ENCODE measurements at regions not wholly inside any gene's neighbourhood (a gene's known extent, or its start where the extent isn't known, plus 50 kb on each side); places are given as distances from the start of the nearest gene placed in this dataset.

- no peak for DNase-seq (ENCODE audit: low read depth, low spot score)
- Histone ChIP-seq H3K27me3 (ENCODE audit: control insufficient read depth, insufficient read depth, low read length) (no peaks in the 10 kb centered on the region), H3K4me1 (ENCODE audit: control insufficient read depth, insufficient read depth, low read length) (no peaks in the 10 kb centered on the region), H3K9me3 (ENCODE audit: control insufficient read depth, insufficient read depth, low read depth, low read length) (no peaks in the 10 kb centered on the region), H3K36me3 (ENCODE audit: control insufficient read depth, insufficient read depth, low read length) (no peaks in the 10 kb centered on the region), H3K4me3 (ENCODE audit: low read depth in 2 of 2, low read length in 2 of 2) (no peak overlapping the region), H3K27ac (ENCODE audit: low read length) (no peak overlapping the region)
- in situ Hi-C loops (cut with HindIII; ENCODE audit: low pct_unique_long_range_greater_than_20kb, low sequenced_read_pairs): no loop called here
- ChIA-PET POLR2A (no interaction called here), CTCF (no interaction called here)
- intact Hi-C loops (cut with micrococcal nuclease; ENCODE audit: unreplicated experiment): no loop called here
- no peak for ATAC-seq
- TF ChIP-seq TCF7L2 (IDR thresholded peaks at IDR 0.05; ENCODE audit: low read depth, low read length) (no peak), REST (IDR thresholded peaks at IDR 0.05; ENCODE audit: insufficient read depth in 1 of 2, low read depth in 2 of 2, low read length in 1 of 2) (no peak), CTCF (IDR thresholded peaks at IDR 0.05) (no peak), SIN3A (IDR thresholded peaks at IDR 0.05; ENCODE audit: borderline replicate concordance, insufficient read depth, low read depth, low read length) (no peak), POLR2AphosphoS5 (IDR thresholded peaks at IDR 0.05; ENCODE audit: low read depth, low read length) (no peak)
- no TSS peak for BruUV-seq (replicated peaks)
These were observed 313.1 kb upstream of the ZFHX3 start for GRCh38 chr16:73361061-73361460.

DNA sequence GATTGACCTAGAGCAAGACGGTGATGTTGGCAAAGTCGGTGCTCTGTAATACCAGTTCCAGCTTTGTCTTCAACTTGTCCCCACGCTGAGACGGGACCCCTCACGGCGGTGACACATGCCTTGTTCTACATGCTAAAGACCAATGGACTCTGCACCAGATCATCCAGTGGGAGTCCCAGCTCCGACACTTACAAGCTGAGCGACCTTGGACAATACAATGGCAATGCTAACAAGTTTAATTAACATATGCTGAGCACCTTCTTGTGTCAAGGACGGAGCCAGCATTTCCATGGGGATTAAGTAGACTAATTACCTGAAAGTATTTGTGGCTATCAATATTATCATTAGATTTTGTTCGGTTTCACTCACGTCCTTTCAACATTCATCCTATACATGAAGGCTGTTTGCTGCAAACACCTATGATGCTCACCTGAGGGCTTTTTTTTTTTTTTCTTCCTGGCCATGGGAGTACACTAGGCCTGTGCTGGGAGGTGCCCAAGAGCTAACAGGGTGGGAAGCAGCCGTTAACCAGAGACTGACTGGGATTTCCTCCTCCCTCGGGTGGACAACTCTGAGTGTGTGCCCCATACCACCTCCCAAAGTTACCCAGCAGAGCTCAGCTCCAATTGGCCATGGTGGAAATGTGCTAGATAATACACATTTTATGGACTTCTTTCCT lies 308.6 kb upstream of the ZFHX3 start:
- H3K4me3 ChIP-seq (ENCODE audit: low read depth in 2 of 2, low read length in 2 of 2): no peak overlapping the region
- H3K9me3 ChIP-seq (ENCODE audit: control insufficient read depth, insufficient read depth, low read depth, low read length): no peaks in the 10 kb centered on the region
- POLR2A ChIA-PET: no interaction called here
- H3K27me3 ChIP-seq (ENCODE audit: control insufficient read depth, insufficient read depth, low read length): peaks cover 2% of the 10 kb centered on the region; the same call in 1 of the 2 replicates
- no peak for DNase-seq (ENCODE audit: low read depth, low spot score)
- no peak overlapping the region for H3K27ac ChIP-seq (ENCODE audit: low read length)
- no peak for ATAC-seq
- intact Hi-C loops (cut with micrococcal nuclease; ENCODE audit: unreplicated experiment) (no loop called here), in situ Hi-C loops (cut with HindIII; ENCODE audit: low pct_unique_long_range_greater_than_20kb, low sequenced_read_pairs) (no loop called here)
- H3K36me3 ChIP-seq (ENCODE audit: control insufficient read depth, insufficient read depth, low read length): no peaks in the 10 kb centered on the region
- no TSS peak for BruUV-seq (replicated peaks)
- no peaks in the 10 kb centered on the region for H3K4me1 ChIP-seq (ENCODE audit: control insufficient read depth, insufficient read depth, low read length)
- TF ChIP-seq POLR2AphosphoS5 (IDR thresholded peaks at IDR 0.05; ENCODE audit: low read depth, low read length): no peak
- no peak for TF ChIP-seq SIN3A (IDR thresholded peaks at IDR 0.05; ENCODE audit: borderline replicate concordance, insufficient read depth, low read depth, low read length)
- TF ChIP-seq REST (IDR thresholded peaks at IDR 0.05; ENCODE audit: insufficient read depth in 1 of 2, low read depth in 2 of 2, low read length in 1 of 2): no peak
- no peak for TF ChIP-seq TCF7L2 (IDR thresholded peaks at IDR 0.05; ENCODE audit: low read depth, low read length)
- no peak for TF ChIP-seq CTCF (IDR thresholded peaks at IDR 0.05)
- CTCF ChIA-PET: no interaction called here

Measured in Panc1 (cell line).